Stimulated activated CD8-positive, alpha-beta memory T cell treated with anti-CD3 and anti-CD28 coated beads, Interleukin-4, amount 100 ng/mL, for 24 hours (primary cell): ENCODE measurements at regions not wholly inside any gene's neighbourhood (a gene's known extent, or its start where the extent isn't known, plus 50 kb on each side); places are given as distances from the start of the nearest gene placed in this dataset.

Source experiments
- DNase-seq: peaks from one replicate; pipeline ENCODE4 v3.0.0-alpha.2; 2020; ENCODE audit warnings: low read depth

GRCh38 chr1:4045397-4046010 lies 145.4 kb upstream of the C1orf174 start:
- no peak for DNase-seq

- DNase-seq = no peak
Observed at GRCh38 chr1:4046836-4047461, 146.9 kb upstream of the C1orf174 start.

- DNase-seq = no peak
Observed at GRCh38 chr1:4047666-4048065, 147.6 kb upstream of the C1orf174 start.

- no peak for DNase-seq
Observed at GRCh38 chr1:4048076-4048475, 148.0 kb upstream of the C1orf174 start.

GRCh38 chr1:4048921-4049320 lies 148.8 kb upstream of the C1orf174 start:
- no peak for DNase-seq

- DNase-seq = no peak
Observed at GRCh38 chr1:4050998-4051397, 150.9 kb upstream of the C1orf174 start.

GRCh38 chr1:4052657-4053056 lies 152.6 kb upstream of the C1orf174 start:
- DNase-seq = no peak

GRCh38 chr1:4053160-4053748 lies 153.2 kb upstream of the C1orf174 start:
- no peak for DNase-seq

GRCh38 chr1:4053774-4054173 lies 153.7 kb upstream of the C1orf174 start:
- DNase-seq = no peak

GRCh38 chr1:4055294-4055967 lies 155.4 kb upstream of the C1orf174 start:
- DNase-seq = no peak

GRCh38 chr1:4056422-4056821 lies 156.3 kb upstream of the C1orf174 start:
- no peak for DNase-seq

- no peak for DNase-seq
Observed at GRCh38 chr1:4056989-4057388, 156.9 kb upstream of the C1orf174 start.

GRCh38 chr1:4057603-4058002 lies 157.5 kb upstream of the C1orf174 start:
- no peak for DNase-seq

GRCh38 chr1:4058122-4058521 lies 158.1 kb upstream of the C1orf174 start:
- no peak for DNase-seq

GRCh38 chr1:4058706-4059105 lies 158.6 kb upstream of the C1orf174 start:
- no peak for DNase-seq

GRCh38 chr1:4059270-4059669 lies 159.2 kb upstream of the C1orf174 start:
- no peak for DNase-seq

- no peak for DNase-seq
Observed at GRCh38 chr1:4060850-4061249, 160.8 kb upstream of the C1orf174 start.

GRCh38 chr1:4061521-4062031 lies 161.5 kb upstream of the C1orf174 start:
- DNase-seq = no peak

- no peak for DNase-seq
Observed at GRCh38 chr1:4062041-4062440, 162.0 kb upstream of the C1orf174 start.

- DNase-seq = no peak
Observed at GRCh38 chr1:4062560-4062959, 162.5 kb upstream of the C1orf174 start.

- DNase-seq = no peak
Observed at GRCh38 chr1:4062992-4063391, 162.9 kb upstream of the C1orf174 start.

- DNase-seq = no peak
Observed at GRCh38 chr1:4063516-4063915, 163.4 kb upstream of the C1orf174 start.
